ENCODE measurements at regions not wholly inside any gene's neighbourhood (a gene's known extent, or its start where the extent isn't known, plus 50 kb on each side); places are given as distances from the start of the nearest gene placed in this dataset.

- Histone ChIP-seq H3K4me2 (ENCODE audit: insufficient read depth, insufficient read length, low read length) (no peak overlapping the region), H4K91ac (ENCODE audit: insufficient read length, low read depth, low read length) (no peak overlapping the region), H3T11ph (ENCODE audit: low read length) (no peak overlapping the region), H4K20me1 (ENCODE audit: control insufficient read depth, insufficient read depth, insufficient read length) (no peaks in the 10 kb centered on the region), H3K56ac (ENCODE audit: insufficient read length, low read depth, low read length) (no peak overlapping the region), H3K79me2 (ENCODE audit: insufficient read depth, low read length) (no peaks in the 10 kb centered on the region), H3K23ac (ENCODE audit: insufficient read length, low read depth, low read length) (no peak overlapping the region), H3K9me3 (ENCODE audit: control insufficient read depth, low read depth, low read length) (no peaks in the 10 kb centered on the region), H3K18ac (ENCODE audit: insufficient read length, low read depth, low read length) (no peak overlapping the region), H2BK15ac (ENCODE audit: low read depth, low read length) (no peak overlapping the region), H2BK20ac (ENCODE audit: low read depth, low read length, poor library complexity, severe bottlenecking) (no peak overlapping the region), H3K4ac (ENCODE audit: low read depth, low read length) (no peak overlapping the region), H3K27me3 (ENCODE audit: insufficient read depth, low read length) (no peaks in the 10 kb centered on the region), H4K8ac (replicated peaks; ENCODE audit: insufficient read length, low read depth, low read length) (no peak overlapping the region), H3K4me1 (ENCODE audit: insufficient read depth, low read length) (no peaks in the 10 kb centered on the region), H3K23me2 (ENCODE audit: insufficient read length, low read depth, low read length, poor library complexity, severe bottlenecking) (no peaks in the 10 kb centered on the region), H2BK5ac (ENCODE audit: insufficient read length, low read length) (no peak overlapping the region), H2AFZ (ENCODE audit: low read length) (no peak overlapping the region), H2BK12ac (ENCODE audit: insufficient read length, low read depth, low read length) (no peak overlapping the region), H4K5ac (ENCODE audit: insufficient read length, low read depth, low read length) (no peak overlapping the region), H2BK120ac (ENCODE audit: low read depth, low read length, poor library complexity, severe bottlenecking) (no peak overlapping the region), H3K14ac (ENCODE audit: insufficient read depth, low read length) (no peak overlapping the region), H3K9ac (ENCODE audit: extremely low read depth, insufficient read length, low read length) (no peak overlapping the region), H3K79me1 (ENCODE audit: insufficient read depth, low read depth, low read length, poor library complexity, severe bottlenecking) (no peaks in the 10 kb centered on the region), H2AK5ac (ENCODE audit: insufficient read length, low read length) (no peak overlapping the region), H3K27ac (ENCODE audit: insufficient read length, low read depth, low read length) (no peak overlapping the region)
- H3K4me3 Mint-ChIP-seq: no peak overlapping the region
- H3K9me3 Mint-ChIP-seq: no peaks in the 10 kb centered on the region; a peak in 1 of 5 replicates
- H3K27ac Mint-ChIP-seq: no peak overlapping the region
- no peaks in the 10 kb centered on the region for H3K36me3 Mint-ChIP-seq (ENCODE audit: insufficient read depth in 1 of 3, low read depth in 3 of 3)
- no peaks in the 10 kb centered on the region for H3K27me3 Mint-ChIP-seq (ENCODE audit: low read depth)
- no peak for DNase-seq
- TF ChIP-seq CTCF (conservative IDR thresholded peaks at IDR 0.05): no peak
- WGBS (ENCODE audit: extremely low coverage, insufficient read length, low lambda C conversion rate): no CpG with 5 or more reads among the region's 4 CpGs
- H3K4me1 Mint-ChIP-seq: peaks cover 9 to 11% of the 10 kb centered on the region in 2 experiments
Measured at GRCh38 chr4:163598028-163598427, 103.5 kb downstream of the TMA16 start.
